ENCODE measurements at regions not wholly inside any gene's neighbourhood (a gene's known extent, or its start where the extent isn't known, plus 50 kb on each side); places are given as distances from the start of the nearest gene placed in this dataset.

- DNase-seq (ENCODE audit: low read depth, low spot score), result no peak
Observed at GRCh38 chr4:138692411-138692810, 323.2 kb upstream of the NOCT start.

DNA sequence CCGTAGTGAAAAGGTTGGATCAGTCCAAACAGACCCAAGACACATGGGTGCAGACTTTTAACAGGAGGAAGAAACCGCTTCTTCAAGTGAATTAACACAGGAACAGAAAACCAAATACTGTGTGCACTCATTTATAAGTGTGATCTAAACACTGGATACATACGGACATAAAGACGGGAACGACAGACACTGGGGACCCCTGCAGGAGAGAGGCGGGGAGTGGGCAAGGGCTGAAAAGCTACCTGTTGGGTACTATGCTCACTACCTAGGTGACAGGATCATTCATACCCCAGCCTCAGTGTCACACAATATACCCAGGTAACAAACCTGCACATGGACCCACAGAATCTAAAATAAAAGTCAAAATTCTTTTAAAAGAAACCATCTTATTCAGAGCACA is 326.0 kb upstream of the NOCT start:
- no peak for DNase-seq (ENCODE audit: low read depth, low spot score)

DNA sequence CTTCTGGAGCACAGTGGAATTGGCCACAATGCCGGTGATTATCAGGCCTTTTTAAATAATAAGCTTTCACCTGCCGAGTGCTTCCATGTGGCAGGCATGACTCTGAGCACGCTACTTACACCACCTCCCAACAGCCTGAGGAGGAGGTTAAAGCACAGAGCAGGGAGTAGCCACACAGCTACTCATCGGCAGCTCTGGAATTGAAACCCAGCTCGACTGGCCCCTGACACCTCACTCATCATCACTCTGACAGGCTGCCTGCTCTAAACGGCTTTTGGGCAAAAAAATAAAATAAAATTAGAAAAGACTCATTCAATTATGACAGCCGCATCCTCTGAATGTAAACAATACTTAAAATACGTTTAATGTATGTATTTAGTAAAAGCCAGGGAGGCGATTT is 326.4 kb upstream of the NOCT start:
- no peak for DNase-seq (ENCODE audit: low read depth, low spot score)

- DNase-seq (ENCODE audit: low read depth, low spot score), result no peak
Observed at GRCh38 chr4:138688408-138689085, 327.0 kb upstream of the NOCT start.

GRCh38 chr4:138686106-138686835 is 329.3 kb upstream of the NOCT start:
- no peak for DNase-seq (ENCODE audit: low read depth, low spot score)

GRCh38 chr4:138685316-138685715 is 330.3 kb upstream of the NOCT start:
- DNase-seq (ENCODE audit: low read depth, low spot score), result no peak

- no peak for DNase-seq (ENCODE audit: low read depth, low spot score)
Observed at GRCh38 chr4:138680989-138681604, 334.5 kb upstream of the NOCT start.

GRCh38 chr4:138680256-138680655 is 335.3 kb upstream of the NOCT start:
- DNase-seq (ENCODE audit: low read depth, low spot score), result no peak

- DNase-seq (ENCODE audit: low read depth, low spot score), result no peak
Observed at GRCh38 chr4:138678985-138679746, 336.4 kb upstream of the NOCT start.

DNA sequence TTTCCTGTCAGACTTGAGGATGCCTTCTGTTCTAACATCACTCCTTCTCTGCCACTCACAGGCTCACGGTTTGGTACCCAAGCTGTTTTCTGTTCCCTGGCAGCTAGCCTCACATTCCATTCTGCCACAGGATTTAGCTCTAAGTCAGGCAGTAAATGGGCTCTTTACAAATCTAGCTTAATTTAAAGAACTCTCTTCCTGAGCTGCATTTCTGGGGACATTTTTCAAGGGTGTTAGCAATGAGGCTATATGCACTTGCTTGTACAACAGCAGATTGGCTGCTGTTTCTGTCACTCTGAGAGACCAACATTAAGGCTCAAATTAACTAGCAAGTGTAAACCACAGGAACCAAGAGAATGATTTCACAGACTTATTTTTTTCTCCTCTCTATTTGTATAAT is 337.8 kb upstream of the NOCT start:
- no peak for DNase-seq (ENCODE audit: low read depth, low spot score)

- DNase-seq (ENCODE audit: low read depth, low spot score), result no peak
Observed at GRCh38 chr4:138677212-138677611, 338.4 kb upstream of the NOCT start.

DNA sequence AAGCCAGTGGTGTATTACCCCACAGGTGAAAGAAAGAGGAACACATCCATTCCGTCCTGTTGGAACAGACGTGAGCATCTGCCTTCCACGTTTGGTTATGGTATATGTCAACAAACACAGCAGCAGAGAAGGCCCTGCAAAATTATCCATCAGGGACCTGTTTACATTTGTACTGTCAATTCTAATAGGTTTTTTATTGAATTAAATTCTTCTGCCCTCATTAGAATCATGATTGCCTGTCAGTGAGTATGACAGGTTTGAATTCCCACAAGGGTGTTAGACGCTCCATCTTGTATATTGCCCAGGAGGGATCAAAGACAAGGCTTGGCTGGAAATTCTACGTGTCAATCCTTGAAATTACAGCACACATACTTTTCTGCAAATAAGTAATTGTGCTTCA is 339.9 kb upstream of the NOCT start:
- no peak for DNase-seq (ENCODE audit: low read depth, low spot score)

GRCh38 chr4:138674209-138674608 is 341.4 kb upstream of the NOCT start:
- no peak for DNase-seq (ENCODE audit: low read depth, low spot score)

GRCh38 chr4:138673053-138673452 is 342.5 kb upstream of the NOCT start:
- no peak for DNase-seq (ENCODE audit: low read depth, low spot score)

- no peak for DNase-seq (ENCODE audit: low read depth, low spot score)
Observed at GRCh38 chr4:138672393-138672976, 343.1 kb upstream of the NOCT start.

DNA sequence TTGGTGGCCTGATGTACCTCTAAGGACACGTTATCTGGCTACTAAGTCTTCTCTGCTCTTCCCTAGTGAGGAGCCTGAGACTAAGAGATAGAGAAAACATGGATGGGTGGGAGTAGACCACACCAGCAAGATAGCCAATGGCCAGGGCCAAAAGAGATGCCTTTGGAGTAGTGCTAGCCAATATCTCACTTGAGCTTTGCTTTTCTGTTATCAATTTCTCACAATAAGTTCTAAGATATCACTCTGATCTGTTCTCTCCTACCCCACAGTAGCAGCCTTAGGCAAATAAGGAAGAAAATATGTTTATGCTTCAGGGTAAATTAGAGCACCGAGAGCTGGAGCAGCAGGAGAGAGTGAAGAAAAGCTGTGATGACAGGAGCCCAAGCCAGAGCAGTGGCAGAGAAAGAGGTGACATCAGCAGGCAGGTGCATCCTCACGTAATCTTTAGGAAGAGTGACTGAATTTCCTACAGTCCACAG is 343.9 kb upstream of the NOCT start:
- no peak for DNase-seq (ENCODE audit: low read depth, low spot score)

DNA sequence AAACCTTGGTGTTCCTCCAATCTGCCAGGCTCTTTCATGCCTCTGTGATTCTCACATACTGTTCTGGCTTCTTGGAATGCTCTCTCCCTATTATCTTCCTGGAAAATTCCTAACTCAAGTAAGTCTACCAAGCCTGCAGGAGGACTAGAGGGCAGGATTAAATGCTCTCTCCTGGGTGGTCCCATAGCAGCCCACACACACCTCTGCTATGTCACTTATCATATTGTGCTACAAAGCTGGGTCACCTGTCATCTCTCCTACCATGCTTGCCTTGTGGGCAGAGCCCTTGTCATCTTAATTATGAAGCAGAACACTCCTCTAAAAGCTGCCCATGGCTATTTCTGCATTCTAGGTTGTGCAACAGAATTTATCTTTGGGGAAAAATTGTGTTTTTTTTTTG is 344.5 kb upstream of the NOCT start:
- no peak for DNase-seq (ENCODE audit: low read depth, low spot score)

GRCh38 chr4:138670681-138671080 is 344.9 kb upstream of the NOCT start:
- DNase-seq (ENCODE audit: low read depth, low spot score), result no peak

DNA sequence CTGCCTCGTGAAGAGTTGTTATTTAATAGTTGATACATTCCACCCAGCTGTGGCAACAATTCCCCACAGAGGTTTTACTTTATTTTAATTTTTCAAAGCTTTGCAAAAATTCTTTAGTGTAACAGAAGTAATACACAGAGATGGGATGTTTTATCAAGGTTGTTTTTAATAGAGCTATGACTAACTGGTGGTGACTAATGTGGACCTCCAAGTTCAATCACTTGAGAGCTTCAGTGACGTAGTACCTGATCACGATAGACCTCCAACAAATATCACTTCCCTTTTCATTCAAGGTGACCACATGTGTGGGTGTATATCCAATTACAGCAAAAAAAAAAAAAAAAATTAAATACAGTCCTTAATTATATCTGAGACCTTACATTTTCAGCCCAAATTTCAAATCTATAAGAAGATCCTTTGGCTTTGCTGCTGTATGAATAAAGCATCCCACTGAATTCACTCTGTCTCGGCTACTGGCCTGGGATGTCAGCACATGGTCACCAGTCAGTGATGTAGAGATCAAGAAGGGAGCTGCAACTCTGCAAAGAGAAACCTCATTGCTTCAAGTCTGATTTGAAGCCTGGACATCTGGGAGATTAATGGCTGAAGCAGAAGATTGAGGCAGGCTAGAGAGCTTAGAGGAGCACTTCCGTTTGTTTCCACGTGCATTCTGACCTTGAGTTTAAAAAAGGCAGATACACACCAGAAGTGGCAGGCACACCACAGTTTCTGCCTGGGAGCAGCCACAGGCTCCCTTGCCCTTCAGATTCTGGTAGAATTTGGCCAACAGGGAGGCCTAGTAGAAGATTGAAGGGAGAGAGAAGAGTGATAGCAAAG is 345.9 kb upstream of the NOCT start:
- DNase-seq (ENCODE audit: low read depth, low spot score), result no peak

- no peak for DNase-seq (ENCODE audit: low read depth, low spot score)
Observed at GRCh38 chr4:138668309-138668708, 347.3 kb upstream of the NOCT start.

GRCh38 chr4:138666366-138666765 is 349.2 kb upstream of the NOCT start:
- DNase-seq (ENCODE audit: low read depth, low spot score), result no peak
